ENCODE measurements at regions not wholly inside any gene's neighbourhood (a gene's known extent, or its start where the extent isn't known, plus 50 kb on each side); places are given as distances from the start of the nearest gene placed in this dataset.

- POLR2A ChIA-PET = no interaction called here
- Histone ChIP-seq H3K9me3 (no peaks in the 10 kb centered on the region), H3K4me3 (ENCODE audit: low read depth in 2 of 2, low read length in 1 of 2) (no peak overlapping the region), H3F3A (replicated peaks; ENCODE audit: insufficient read depth) (no peaks in the 10 kb centered on the region), H2AFZ (ENCODE audit: low read depth) (no peak overlapping the region), H3K9ac (no peak overlapping the region), H3K27me3 (ENCODE audit: insufficient read depth) (no peaks in the 10 kb centered on the region), H4K20me1 (ENCODE audit: insufficient read depth) (no peaks in the 10 kb centered on the region), H3K79me2 (ENCODE audit: insufficient read depth) (no peaks in the 10 kb centered on the region), H3K4me1 (ENCODE audit: control insufficient read depth in 1 of 2, insufficient read depth in 2 of 2, low read depth in 1 of 2, low read length in 1 of 2) (no peaks in the 10 kb centered on the region), H3K36me3 (replicated peaks in 1 of 2; ENCODE audit: control insufficient read depth in 1 of 2, insufficient read depth in 2 of 2, low read length in 1 of 2) (no peaks in the 10 kb centered on the region), H3K4me2 (no peak overlapping the region), H3K27ac (ENCODE audit: low read depth in 2 of 2, low read length in 1 of 2) (no peak overlapping the region), H3K9me2 (no peaks in the 10 kb centered on the region)
- 44% methylated on average over 5 of the region's 5 CpGs for WGBS (ENCODE audit: low lambda C conversion rate)
- CTCF ChIA-PET = no interaction called here
- TF ChIP-seq MEF2A (IDR thresholded peaks at IDR 0.05; ENCODE audit: borderline replicate concordance, low read depth) (no peak), ELF1 (IDR thresholded peaks at IDR 0.05) (no peak), NRF1 (IDR thresholded peaks at IDR 0.05; ENCODE audit: low read depth, low read length) (no peak), REST (IDR thresholded peaks at IDR 0.05; ENCODE audit: low read depth, low read length) (no peak), FOXM1 (IDR thresholded peaks at IDR 0.05; ENCODE audit: low read depth) (no peak), IRF3 (IDR thresholded peaks at IDR 0.05; ENCODE audit: low read depth, low read length) (no peak), EP300 (IDR thresholded peaks at IDR 0.05; ENCODE audit: borderline replicate concordance in 1 of 2, low read depth in 1 of 2, low read length in 1 of 2) (no peak), SIN3A (IDR thresholded peaks at IDR 0.05; ENCODE audit: borderline replicate concordance, low read depth, low read length) (no peak), FOSL2 (IDR thresholded peaks at IDR 0.05; ENCODE audit: borderline replicate concordance, low read depth) (no peak)
- TF ChIP-seq, protein P1, sequence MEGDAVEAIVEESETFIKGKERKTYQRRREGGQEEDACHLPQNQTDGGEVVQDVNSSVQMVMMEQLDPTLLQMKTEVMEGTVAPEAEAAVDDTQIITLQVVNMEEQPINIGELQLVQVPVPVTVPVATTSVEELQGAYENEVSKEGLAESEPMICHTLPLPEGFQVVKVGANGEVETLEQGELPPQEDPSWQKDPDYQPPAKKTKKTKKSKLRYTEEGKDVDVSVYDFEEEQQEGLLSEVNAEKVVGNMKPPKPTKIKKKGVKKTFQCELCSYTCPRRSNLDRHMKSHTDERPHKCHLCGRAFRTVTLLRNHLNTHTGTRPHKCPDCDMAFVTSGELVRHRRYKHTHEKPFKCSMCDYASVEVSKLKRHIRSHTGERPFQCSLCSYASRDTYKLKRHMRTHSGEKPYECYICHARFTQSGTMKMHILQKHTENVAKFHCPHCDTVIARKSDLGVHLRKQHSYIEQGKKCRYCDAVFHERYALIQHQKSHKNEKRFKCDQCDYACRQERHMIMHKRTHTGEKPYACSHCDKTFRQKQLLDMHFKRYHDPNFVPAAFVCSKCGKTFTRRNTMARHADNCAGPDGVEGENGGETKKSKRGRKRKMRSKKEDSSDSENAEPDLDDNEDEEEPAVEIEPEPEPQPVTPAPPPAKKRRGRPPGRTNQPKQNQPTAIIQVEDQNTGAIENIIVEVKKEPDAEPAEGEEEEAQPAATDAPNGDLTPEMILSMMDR (IDR thresholded peaks at IDR 0.05) = no peak
- TF ChIP-seq, protein P2, sequence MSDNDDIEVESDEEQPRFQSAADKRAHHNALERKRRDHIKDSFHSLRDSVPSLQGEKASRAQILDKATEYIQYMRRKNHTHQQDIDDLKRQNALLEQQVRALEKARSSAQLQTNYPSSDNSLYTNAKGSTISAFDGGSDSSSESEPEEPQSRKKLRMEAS (IDR thresholded peaks at IDR 0.05; ENCODE audit: low read depth) = no peak
- no peak for DNase-seq
Observed at GRCh38 chr4:62250100-62250499, 1050.0 kb downstream of the ADGRL3 start.
